A549 (cell line): ENCODE measurements at regions not wholly inside any gene's neighbourhood (a gene's known extent, or its start where the extent isn't known, plus 50 kb on each side); places are given as distances from the start of the nearest gene placed in this dataset.
A peak's percentile ranks its signal among the peaks of the same experiment; 100 is the strongest.

Experiments used
- ATAC-seq, 2 experiments: fragments of 200-7000 bp in 1 of 2; fragments of >200 bp in 1 of 2; cut with Nextera tagmentation in 1 of 2; cut with Tn5 transposase in 1 of 2; 3 replicates each; pipeline versions ENCODE4 v1.8.0 to v1.9.1; 2018 to 2020; ENCODE audit warnings: mild to moderate bottlenecking in 1 of 2, moderate library complexity in 1 of 2
- CTCF ChIA-PET: fragments of 300-600 bp; sonication (Branson Sonifier 250); formaldehyde crosslinking; extraction: SDS; loops from one replicate; lab custom pipeline; 2021; ENCODE audit warnings: antibody characterized with exemption, inconsistent platforms; lab: Yijun Ruan, JAX
- POLR2A ChIA-PET: fragments of 350-600 bp; formaldehyde crosslinking; extraction: SDS; loops from one replicate; lab custom pipeline; 2021; ENCODE audit warnings: antibody characterized with exemption, inconsistent platforms; lab: Yijun Ruan, JAX
- DNase-seq, 2 experiments: peaks; one replicate each; pipeline versions ENCODE4 v3.0.0 to v3.0.0-alpha.2; 2011 to 2016; ENCODE audit warnings: low read depth in 1 of 2, low spot score in 1 of 2
- FAIRE-seq: peaks from 2 replicates; lab custom pipeline; 2011; peaks lifted over from hg19 to GRCh38; lab: Jason Lieb, UNC
- H3K27ac ChIP-seq, 2 experiments: fragments of >200 bp; sonication (Bioruptor Twin); formaldehyde crosslinking; 3 replicates each; pipeline ENCODE4 v1.5.1; 2016 to 2017
- H3K4me1 ChIP-seq: fragments of >200 bp; sonication (Bioruptor Twin); formaldehyde crosslinking; 3 replicates; pipeline ENCODE4 v1.6.1; 2016
- H3K4me2 ChIP-seq: fragments of >200 bp; sonication (Bioruptor Twin); formaldehyde crosslinking; 3 replicates; pipeline ENCODE4 v1.6.1; 2016
- H3K4me3 ChIP-seq: fragments of >200 bp; sonication (Bioruptor Twin); formaldehyde crosslinking; 3 replicates; pipeline ENCODE4 v1.5.1; 2016
- H3K9me3 ChIP-seq: fragments of >200 bp; sonication (Bioruptor Twin); formaldehyde crosslinking; 3 replicates; pipeline ENCODE4 v1.6.1; 2016
- BHLHE40 ChIP-seq: IDR thresholded peaks from 2 replicates; pipeline ENCODE4 v1.6.1; 2012; ENCODE audit warnings: low read depth, low read length, inconsistent platforms
- CHD4 ChIP-seq: fragments of 200-600 bp; sonication (generic); IDR thresholded peaks from 2 replicates; pipeline ENCODE4 v1.6.1; 2016; ENCODE audit warnings: antibody characterized with exemption, mild to moderate bottlenecking, borderline replicate concordance
- EHMT2 ChIP-seq: fragments of 200-600 bp; sonication (generic); IDR thresholded peaks from 2 replicates; pipeline ENCODE4 v1.6.1; 2016; ENCODE audit warnings: antibody characterized with exemption, low read depth, mild to moderate bottlenecking, moderate library complexity
- ESRRA ChIP-seq: fragments of 150-350 bp; IDR thresholded peaks from 2 replicates; pipeline ENCODE4 v1.6.1; 2014; ENCODE audit warnings: mild to moderate bottlenecking, low read length, borderline replicate concordance
- FOSB ChIP-seq: fragments of 250-450 bp; sonication (Bioruptor Pico); IDR thresholded peaks from 2 replicates; pipeline ENCODE4 v1.5.0; 2020; ENCODE audit warnings: mild to moderate bottlenecking, moderate library complexity
- FOSL2 ChIP-seq, 2 experiments: fragments of 450-650 bp in 1 of 2; fragments of >200 bp in 1 of 2; sonication (Bioruptor Twin) in 1 of 2; formaldehyde crosslinking; IDR thresholded peaks; 2 replicates each; pipeline versions ENCODE4 v1.5.0 to v1.6.1; 2016 to 2020; ENCODE audit warnings: mild to moderate bottlenecking in 1 of 2, moderate library complexity in 1 of 2
- HDAC2 ChIP-seq: fragments of 200-600 bp; sonication (generic); IDR thresholded peaks from 2 replicates; pipeline ENCODE4 v1.6.1; 2016
- HOXA7 ChIP-seq: fragments of 250-450 bp; sonication (Bioruptor Pico); IDR thresholded peaks from 2 replicates; pipeline ENCODE4 v1.5.0; 2020; ENCODE audit warnings: mild to moderate bottlenecking, moderate library complexity
- HOXB13 ChIP-seq: fragments of 250-450 bp; sonication (Bioruptor Pico); IDR thresholded peaks from 2 replicates; pipeline ENCODE4 v1.5.0; 2020; ENCODE audit warnings: low read depth, mild to moderate bottlenecking, moderate library complexity
- HOXB5 ChIP-seq: fragments of 250-450 bp; sonication (Bioruptor Pico); IDR thresholded peaks from 2 replicates; pipeline ENCODE4 v1.5.0; 2020; ENCODE audit warnings: mild to moderate bottlenecking, moderate library complexity
- KDM1A ChIP-seq: fragments of 200-600 bp; sonication (generic); IDR thresholded peaks from 2 replicates; pipeline ENCODE4 v1.6.1; 2016; ENCODE audit warnings: low read depth, mild to moderate bottlenecking
- MAFK ChIP-seq: fragments of 450-650 bp; IDR thresholded peaks from 2 replicates; pipeline ENCODE4 v1.6.1; 2014; ENCODE audit not compliant: partially characterized antibody
- MAZ ChIP-seq: fragments of 150-350 bp; IDR thresholded peaks from 2 replicates; pipeline ENCODE4 v1.6.1; 2014; ENCODE audit warnings: antibody characterized with exemption, low read depth, low read length, borderline replicate concordance
- MYC ChIP-seq: IDR thresholded peaks from 2 replicates; pipeline ENCODE4 v1.6.1; 2012; ENCODE audit warnings: mild to moderate bottlenecking, inconsistent platforms, low read length, improper control_type of control experiment, borderline replicate concordance
- NFE2L2 ChIP-seq: fragments of 150-350 bp; conservative IDR thresholded peaks from 2 replicates; pipeline ENCODE4 v1.6.1; 2014; ENCODE audit warnings: low read length
- NR3C1 ChIP-seq: fragments of >200 bp; sonication (Bioruptor Twin); formaldehyde crosslinking; IDR thresholded peaks from 3 replicates; pipeline ENCODE4 v1.6.1; 2017
- POLR2A ChIP-seq: IDR thresholded peaks from 2 replicates; pipeline ENCODE4 v1.6.1; 2012; ENCODE audit warnings: mild to moderate bottlenecking, low read length
- POLR2AphosphoS2 ChIP-seq: conservative IDR thresholded peaks from 2 replicates; pipeline ENCODE4 v1.6.1; 2012; ENCODE audit warnings: low read length, improper control_type of control experiment, inconsistent platforms
- RAD21 ChIP-seq, 2 experiments: fragments of >200 bp in 1 of 2; sonication (Bioruptor Twin) in 1 of 2; formaldehyde crosslinking in 1 of 2; IDR thresholded peaks in 1 of 2; conservative IDR thresholded peaks in 1 of 2; 2 replicates in 1 of 2; 3 replicates in 1 of 2; pipeline ENCODE4 v1.6.1; 2012 to 2018; ENCODE audit warnings: inconsistent platforms in 1 of 2
- RCOR1 ChIP-seq: fragments of 150-350 bp; IDR thresholded peaks from 2 replicates; pipeline ENCODE4 v1.6.1; 2014; ENCODE audit warnings: antibody characterized with exemption, low read length, low read depth
- RFX5 ChIP-seq: fragments of 450-650 bp; IDR thresholded peaks from 2 replicates; pipeline ENCODE4 v1.7.1; 2014; ENCODE audit warnings: antibody characterized with exemption, mild to moderate bottlenecking, moderate library complexity
- SMC3 ChIP-seq: fragments of >200 bp; sonication (Bioruptor Twin); formaldehyde crosslinking; IDR thresholded peaks from 3 replicates; pipeline ENCODE4 v1.6.1; 2018; ENCODE audit warnings: inconsistent platforms
- SREBF2 ChIP-seq: fragments of 450-650 bp; IDR thresholded peaks from 2 replicates; pipeline ENCODE4 v1.6.1; 2014; ENCODE audit warnings: mild to moderate bottlenecking, moderate library complexity
- ZC3H11A ChIP-seq: fragments of 450-650 bp; IDR thresholded peaks from 2 replicates; pipeline ENCODE4 v1.6.1; 2014; ENCODE audit warnings: antibody characterized with exemption, mild to moderate bottlenecking
- ZFP36 ChIP-seq: fragments of 450-650 bp; IDR thresholded peaks from 2 replicates; pipeline ENCODE4 v1.6.1; 2014; ENCODE audit warnings: borderline replicate concordance; ENCODE audit not compliant: partially characterized antibody
- ZNF302 ChIP-seq: fragments of 250-450 bp; sonication (Bioruptor Pico); IDR thresholded peaks from 2 replicates; pipeline ENCODE4 v1.9.0; 2021; ENCODE audit warnings: inconsistent platforms, mild to moderate bottlenecking, moderate library complexity
- ZSCAN20 ChIP-seq: fragments of 250-450 bp; sonication (Bioruptor Pico); IDR thresholded peaks from 2 replicates; pipeline ENCODE4 v1.8.0; 2022; ENCODE audit warnings: mild to moderate bottlenecking, moderate library complexity
- WGBS: methylation state at CpG from one replicate; pipeline ENCODE4 v1.1.6; 2017; ENCODE audit errors: missing lambda C conversion rate; 5-methylcytosine and 5-hydroxymethylcytosine counted together
- TF ChIP-seq, protein P1 (sequence below): fragments of 250-450 bp; sonication (Bioruptor Pico); IDR thresholded peaks from 2 replicates; pipeline ENCODE4 v1.5.0; 2020; ENCODE audit warnings: low read depth, mild to moderate bottlenecking, moderate library complexity
- TF ChIP-seq, protein P2 (sequence below): IDR thresholded peaks from 2 replicates; pipeline ENCODE4 v1.6.1; 2012; ENCODE audit warnings: low read depth, borderline replicate concordance
- TF ChIP-seq, protein P3 (sequence below): IDR thresholded peaks from 2 replicates; pipeline ENCODE4 v1.6.1; 2012
- TF ChIP-seq, protein P4 (sequence below): IDR thresholded peaks from 2 replicates; pipeline ENCODE4 v1.6.1; 2012
- TF ChIP-seq, protein P5 (sequence below): fragments of >200 bp; sonication (Bioruptor Twin); formaldehyde crosslinking; IDR thresholded peaks from 3 replicates; pipeline ENCODE4 v1.5.1; 2016

DNA sequence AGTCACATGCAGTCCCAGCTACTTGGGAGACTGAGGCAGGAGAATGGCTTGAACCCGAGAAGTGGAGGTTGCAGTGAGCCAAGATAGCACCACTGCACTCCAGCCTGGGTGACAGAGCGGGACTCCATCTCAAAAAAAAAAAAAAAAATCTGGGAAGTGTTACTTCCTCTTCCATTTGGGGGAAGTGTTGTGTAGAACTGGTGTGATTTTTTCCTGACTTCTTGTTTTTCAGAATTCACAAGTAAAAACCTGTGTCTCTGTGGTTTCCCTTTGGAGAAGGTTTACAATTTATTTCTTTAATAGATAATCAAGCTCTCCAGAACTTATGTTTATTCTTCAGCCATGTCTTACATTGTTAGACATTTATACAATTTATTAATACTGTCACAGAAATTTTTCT lies 396.1 kb downstream of the BRD1 start:
- Histone ChIP-seq H3K4me2 (no peak overlapping the region), H3K4me3 (no peak overlapping the region), H3K9me3 (no peaks in the 10 kb centered on the region), H3K4me1 (no peaks in the 10 kb centered on the region), H3K27ac (no peak overlapping the region)
- ChIA-PET CTCF (interaction anchor here (0.7 to 1.0 kb wide), 2 partner anchors 194 to 201 kb away, joined by 3 to 6 read pairs; no protein-coding TSS in a partner anchor), POLR2A (no interaction called here)
- WGBS = 4% methylated on average over 2 of the region's 2 CpGs
- FAIRE-seq (no peak), ATAC-seq (no peak), DNase-seq (no peak)
- TF ChIP-seq RFX5 (no peak), HDAC2 (no peak), KDM1A (no peak), ZSCAN20 (CRISPR knock-in tag) (no peak), MYC (no peak), ZNF302 (CRISPR knock-in tag) (no peak), FOSL2 (IDR thresholded peaks at IDR 0.05) (no peak), FOSL2 (CRISPR knock-in tag; IDR thresholded peaks at IDR 0.05) (no peak), MAZ (no peak), ZC3H11A (no peak), HOXB13 (CRISPR knock-in tag) (no peak), ZFP36 (no peak), HOXA7 (no peak), RCOR1 (no peak), CHD4 (no peak), NR3C1 (no peak)

DNA sequence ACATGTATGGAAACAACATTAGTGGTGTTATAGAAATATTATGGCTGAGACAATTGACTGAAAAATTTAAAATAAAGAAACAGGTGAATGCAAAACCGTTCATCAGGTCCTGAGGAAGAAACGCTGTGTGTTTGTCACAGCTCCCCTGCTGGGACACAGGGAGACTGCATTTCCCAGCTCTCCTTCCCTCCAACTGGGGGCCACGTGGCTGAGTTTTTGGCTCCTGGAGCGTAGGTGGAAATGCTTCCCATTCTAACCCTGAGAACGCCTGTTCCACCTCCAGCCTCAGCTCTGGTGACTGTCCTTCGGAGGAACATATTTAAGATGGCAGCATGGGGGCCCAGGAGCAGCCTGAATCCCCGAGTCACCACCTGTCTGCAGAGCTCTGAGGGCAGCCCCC lies 398.6 kb downstream of the BRD1 start:
- ChIA-PET CTCF (interaction anchor here (0.7 to 1.8 kb wide), 2 partner anchors 204 to 296 kb away, joined by 4 to 5 read pairs; no protein-coding TSS in a partner anchor), POLR2A (no interaction called here)
- TF ChIP-seq NFE2L2 = no peak
- TF ChIP-seq BHLHE40 = no peak
- TF ChIP-seq, protein P1, sequence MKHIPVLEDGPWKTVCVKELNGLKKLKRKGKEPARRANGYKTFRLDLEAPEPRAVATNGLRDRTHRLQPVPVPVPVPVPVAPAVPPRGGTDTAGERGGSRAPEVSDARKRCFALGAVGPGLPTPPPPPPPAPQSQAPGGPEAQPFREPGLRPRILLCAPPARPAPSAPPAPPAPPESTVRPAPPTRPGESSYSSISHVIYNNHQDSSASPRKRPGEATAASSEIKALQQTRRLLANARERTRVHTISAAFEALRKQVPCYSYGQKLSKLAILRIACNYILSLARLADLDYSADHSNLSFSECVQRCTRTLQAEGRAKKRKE = no peak
- TF ChIP-seq POLR2A = no peak
- no peak for TF ChIP-seq HOXA7
- TF ChIP-seq, protein P2, sequence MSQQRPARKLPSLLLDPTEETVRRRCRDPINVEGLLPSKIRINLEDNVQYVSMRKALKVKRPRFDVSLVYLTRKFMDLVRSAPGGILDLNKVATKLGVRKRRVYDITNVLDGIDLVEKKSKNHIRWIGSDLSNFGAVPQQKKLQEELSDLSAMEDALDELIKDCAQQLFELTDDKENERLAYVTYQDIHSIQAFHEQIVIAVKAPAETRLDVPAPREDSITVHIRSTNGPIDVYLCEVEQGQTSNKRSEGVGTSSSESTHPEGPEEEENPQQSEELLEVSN = peak; percentile 54
- no peak for TF ChIP-seq ESRRA
- TF ChIP-seq ZFP36 = no peak
- TF ChIP-seq, protein P3, sequence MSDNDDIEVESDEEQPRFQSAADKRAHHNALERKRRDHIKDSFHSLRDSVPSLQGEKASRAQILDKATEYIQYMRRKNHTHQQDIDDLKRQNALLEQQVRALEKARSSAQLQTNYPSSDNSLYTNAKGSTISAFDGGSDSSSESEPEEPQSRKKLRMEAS = peak; percentile 48; the same call in 1 of the 2 replicates
- TF ChIP-seq RFX5 = no peak
- no peak for TF ChIP-seq EHMT2
- TF ChIP-seq POLR2AphosphoS2 = no peak
- no peak for TF ChIP-seq HOXB13 (CRISPR knock-in tag)
- TF ChIP-seq MYC = no peak
- FAIRE-seq (no peak), DNase-seq (peak in 1 of 2 experiments; percentile 13), ATAC-seq (no peak)
- Histone ChIP-seq H3K9me3 (no peaks in the 10 kb centered on the region), H3K4me3 (no peak overlapping the region), H3K4me1 (no peaks in the 10 kb centered on the region), H3K27ac (no peak overlapping the region), H3K4me2 (no peak overlapping the region)
- 14% methylated on average over 7 of the region's 7 CpGs for WGBS

DNA sequence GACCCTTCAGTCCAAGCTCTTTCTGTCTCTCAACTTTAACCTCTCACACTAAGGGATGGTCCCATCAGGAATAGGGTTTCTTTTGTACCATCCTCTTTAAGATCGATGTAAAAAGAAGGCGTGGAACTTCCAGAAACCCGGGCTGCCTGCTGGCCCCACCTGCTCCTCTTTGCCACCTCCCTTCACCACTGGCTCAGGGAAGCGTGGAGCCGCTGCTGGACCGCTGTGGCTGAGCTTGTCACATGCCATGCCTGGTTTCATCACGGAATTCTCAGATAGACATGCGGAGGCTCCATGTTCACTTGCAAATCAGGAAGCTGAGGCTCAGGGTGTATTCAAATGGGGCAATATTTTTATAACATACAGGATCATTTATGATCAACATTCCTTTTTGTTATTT lies 399.7 kb downstream of the BRD1 start:
- FAIRE-seq (no peak), ATAC-seq (no peak), DNase-seq (no peak)
- 55% methylated on average over 8 of the region's 8 CpGs for WGBS
- CTCF ChIA-PET = interaction anchor here (1.8 kb wide), 1 partner anchor 205 kb away, joined by 5 read pairs; no protein-coding TSS in a partner anchor
- no peak overlapping the region for H3K27ac ChIP-seq
- H3K4me2 ChIP-seq = no peak overlapping the region
- H3K4me1 ChIP-seq = no peaks in the 10 kb centered on the region
- no peaks in the 10 kb centered on the region for H3K9me3 ChIP-seq
- POLR2A ChIA-PET = no interaction called here
- no peak overlapping the region for H3K4me3 ChIP-seq
- TF ChIP-seq FOSB (CRISPR knock-in tag) (no peak), SMC3 (no peak), SREBF2 (no peak), HOXB5 (CRISPR knock-in tag) (no peak), MYC (no peak), HDAC2 (no peak), MAFK (no peak), RAD21 (conservative IDR thresholded peaks at IDR 0.05 in 1 of 2, IDR thresholded peaks at IDR 0.05 in 1 of 2) (no peak), RFX5 (no peak)
- TF ChIP-seq, protein P2 = no peak
- TF ChIP-seq, protein P4, sequence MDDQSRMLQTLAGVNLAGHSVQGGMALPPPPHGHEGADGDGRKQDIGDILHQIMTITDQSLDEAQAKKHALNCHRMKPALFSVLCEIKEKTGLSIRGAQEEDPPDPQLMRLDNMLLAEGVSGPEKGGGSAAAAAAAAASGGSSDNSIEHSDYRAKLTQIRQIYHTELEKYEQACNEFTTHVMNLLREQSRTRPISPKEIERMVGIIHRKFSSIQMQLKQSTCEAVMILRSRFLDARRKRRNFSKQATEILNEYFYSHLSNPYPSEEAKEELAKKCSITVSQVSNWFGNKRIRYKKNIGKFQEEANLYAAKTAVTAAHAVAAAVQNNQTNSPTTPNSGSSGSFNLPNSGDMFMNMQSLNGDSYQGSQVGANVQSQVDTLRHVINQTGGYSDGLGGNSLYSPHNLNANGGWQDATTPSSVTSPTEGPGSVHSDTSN = no peak
- TF ChIP-seq, protein P3 = no peak
- TF ChIP-seq, protein P5, sequence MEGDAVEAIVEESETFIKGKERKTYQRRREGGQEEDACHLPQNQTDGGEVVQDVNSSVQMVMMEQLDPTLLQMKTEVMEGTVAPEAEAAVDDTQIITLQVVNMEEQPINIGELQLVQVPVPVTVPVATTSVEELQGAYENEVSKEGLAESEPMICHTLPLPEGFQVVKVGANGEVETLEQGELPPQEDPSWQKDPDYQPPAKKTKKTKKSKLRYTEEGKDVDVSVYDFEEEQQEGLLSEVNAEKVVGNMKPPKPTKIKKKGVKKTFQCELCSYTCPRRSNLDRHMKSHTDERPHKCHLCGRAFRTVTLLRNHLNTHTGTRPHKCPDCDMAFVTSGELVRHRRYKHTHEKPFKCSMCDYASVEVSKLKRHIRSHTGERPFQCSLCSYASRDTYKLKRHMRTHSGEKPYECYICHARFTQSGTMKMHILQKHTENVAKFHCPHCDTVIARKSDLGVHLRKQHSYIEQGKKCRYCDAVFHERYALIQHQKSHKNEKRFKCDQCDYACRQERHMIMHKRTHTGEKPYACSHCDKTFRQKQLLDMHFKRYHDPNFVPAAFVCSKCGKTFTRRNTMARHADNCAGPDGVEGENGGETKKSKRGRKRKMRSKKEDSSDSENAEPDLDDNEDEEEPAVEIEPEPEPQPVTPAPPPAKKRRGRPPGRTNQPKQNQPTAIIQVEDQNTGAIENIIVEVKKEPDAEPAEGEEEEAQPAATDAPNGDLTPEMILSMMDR = no peak
